GM19395 (cell line): ENCODE measurements at regions not wholly inside any gene's neighbourhood (a gene's known extent, or its start where the extent isn't known, plus 50 kb on each side); places are given as distances from the start of the nearest gene placed in this dataset.
A peak's percentile ranks its signal among the peaks of the same experiment; 100 is the strongest.

Experiments used
- ATAC-seq: cut with Tn5 transposase; IDR thresholded peaks from one replicate; pipeline ENCODE4 v1.9.1; 2021; ENCODE audit warnings: mild to moderate bottlenecking, moderate library complexity; ENCODE audit not compliant: unreplicated experiment

GRCh38 chr12:40172879-40173278 lies 51.9 kb upstream of the LRRK2 start:
- ATAC-seq: no peak

GRCh38 chr12:40171501-40171900 lies 53.3 kb upstream of the LRRK2 start:
- ATAC-seq: no peak

GRCh38 chr12:40171066-40171465 lies 53.7 kb upstream of the LRRK2 start:
- ATAC-seq: no peak

- ATAC-seq: no peak
Measured at GRCh38 chr12:40170593-40170992, 54.2 kb upstream of the LRRK2 start.

GRCh38 chr12:40168868-40169267 lies 55.9 kb upstream of the LRRK2 start:
- ATAC-seq: peak; percentile 97

GRCh38 chr12:40168419-40168818 lies 56.4 kb upstream of the LRRK2 start:
- ATAC-seq: peak; percentile 46

GRCh38 chr12:40168001-40168400 lies 56.8 kb upstream of the LRRK2 start:
- peak; percentile 70 for ATAC-seq

- ATAC-seq: no peak
Measured at GRCh38 chr12:40165179-40165578, 59.3 kb upstream of the SLC2A13 start.

- ATAC-seq: no peak
Measured at GRCh38 chr12:40164034-40164433, 58.2 kb upstream of the SLC2A13 start.

GRCh38 chr12:40162033-40162432 lies 56.2 kb upstream of the SLC2A13 start:
- ATAC-seq: no peak

GRCh38 chr12:40158592-40159111 lies 52.8 kb upstream of the SLC2A13 start:
- peak; percentile 68 for ATAC-seq

- no peak for ATAC-seq
Measured at GRCh38 chr12:40157336-40157735, 51.5 kb upstream of the SLC2A13 start.

GRCh38 chr12:40156021-40156764 lies 50.3 kb upstream of the SLC2A13 start:
- no peak for ATAC-seq
